PC-3 (cell line): ENCODE measurements at regions not wholly inside any gene's neighbourhood (a gene's known extent, or its start where the extent isn't known, plus 50 kb on each side); places are given as distances from the start of the nearest gene placed in this dataset.

Experiments used
- CTCF ChIP-seq: fragments of 300-600 bp; sonication (generic); conservative IDR thresholded peaks from 2 replicates; pipeline ENCODE4 v1.5.1; 2017; ENCODE audit warnings: antibody characterized with exemption, low read depth, mild to moderate bottlenecking, low read length
- EZH2 ChIP-seq: fragments of 300-600 bp; sonication (generic); IDR thresholded peaks from one replicate; pipeline ENCODE4 v1.6.1; 2017; ENCODE audit warnings: antibody characterized with exemption, mild to moderate bottlenecking, low read length; ENCODE audit not compliant: unreplicated experiment

GRCh38 chr14:54252072-54252730 lies 144.6 kb upstream of the CDKN3 start:
- TF ChIP-seq EZH2 (no peak), CTCF (peak; percentile 25; the same call in 1 of the 2 replicates)
